CD8-positive, alpha-beta memory T cell (primary cell): ENCODE measurements at regions not wholly inside any gene's neighbourhood (a gene's known extent, or its start where the extent isn't known, plus 50 kb on each side); places are given as distances from the start of the nearest gene placed in this dataset.

Experiments used
- CTCF ChIA-PET: fragments of 350-600 bp; sonication (Branson Sonifier 250); formaldehyde crosslinking; loops from one replicate; lab custom pipeline; 2021; ENCODE audit warnings: antibody characterized with exemption; lab: Charles Lee
- POLR2A ChIA-PET: fragments of 350-600 bp; sonication (Branson Sonifier 250); formaldehyde crosslinking; loops from one replicate; lab custom pipeline; 2021; ENCODE audit warnings: antibody characterized with exemption; lab: Charles Lee
- DNase-seq, 5 donors: peaks; one replicate each; pipeline versions ENCODE4 v3.0.0 to v3.0.0-alpha.2; 2020 to 2022; ENCODE audit warnings: mixed read lengths in 1 of 5
- H3K27ac ChIP-seq: one replicate; pipeline ENCODE4 v1.7.0; 2013; ENCODE audit warnings: low read depth, mild to moderate bottlenecking, low read length, moderate library complexity
- H3K27me3 ChIP-seq: 2 replicates; pipeline ENCODE4 v1.7.0; 2013; ENCODE audit warnings: low read length, mild to moderate bottlenecking; ENCODE audit not compliant: insufficient read depth, poor library complexity, severe bottlenecking
- H3K36me3 ChIP-seq: 2 replicates; pipeline ENCODE4 v1.7.0; 2013; ENCODE audit warnings: mild to moderate bottlenecking, low read length, moderate library complexity; ENCODE audit not compliant: insufficient read depth
- H3K4me1 ChIP-seq: 2 replicates; pipeline ENCODE4 v1.7.0; 2013; ENCODE audit warnings: mild to moderate bottlenecking, low read length, moderate library complexity; ENCODE audit not compliant: insufficient read depth
- H3K4me3 ChIP-seq: 2 replicates; pipeline ENCODE4 v1.7.0; 2013; ENCODE audit warnings: mild to moderate bottlenecking, low read length
- H3K9me3 ChIP-seq: 2 replicates; pipeline ENCODE4 v1.7.0; 2013; ENCODE audit warnings: mild to moderate bottlenecking, low read length
- H3K27ac Mint-ChIP-seq, 8 donors: one replicate each; pipeline ENCODE4 v1.8.0; 2020 to 2021; ENCODE audit warnings: mixed read lengths in 8 of 8, mild to moderate bottlenecking in 6 of 8, inconsistent platforms in 3 of 8, moderate library complexity in 3 of 8
- H3K27me3 Mint-ChIP-seq, 2 donors: one replicate each; pipeline ENCODE4 v1.8.0; 2020 to 2021; ENCODE audit warnings: mixed read lengths in 2 of 2, mild to moderate bottlenecking in 1 of 2, moderate library complexity in 1 of 2
- H3K36me3 Mint-ChIP-seq, 3 donors: one replicate each; pipeline ENCODE4 v1.8.0; 2020 to 2021; ENCODE audit warnings: mixed read lengths in 3 of 3, inconsistent platforms in 1 of 3, mild to moderate bottlenecking in 1 of 3
- H3K4me1 Mint-ChIP-seq, 3 donors: one replicate each; pipeline ENCODE4 v1.8.0; 2020 to 2021; ENCODE audit warnings: mixed read lengths in 3 of 3, inconsistent platforms in 1 of 3, mild to moderate bottlenecking in 1 of 3
- H3K4me3 Mint-ChIP-seq, 7 donors: one replicate each; pipeline ENCODE4 v1.8.0; 2020 to 2021; ENCODE audit warnings: mixed read lengths in 7 of 7, mild to moderate bottlenecking in 6 of 7, moderate library complexity in 4 of 7, inconsistent platforms in 2 of 7
- H3K9me3 Mint-ChIP-seq, 5 donors: one replicate each; pipeline ENCODE4 v1.8.0; 2020 to 2022; ENCODE audit warnings: mixed read lengths in 5 of 5, mild to moderate bottlenecking in 3 of 5, moderate library complexity in 2 of 5, inconsistent platforms in 1 of 5

GRCh38 chr9:115923410-115923809, 230.2 kb upstream of the PAPPA start:
- Mint-ChIP-seq H3K36me3 (no peaks in the 10 kb centered on the region), H3K27me3 (no peaks in the 10 kb centered on the region), H3K9me3 (peaks cover 0 to 8% (median 4%) of the 10 kb centered on the region in 5 donors), H3K4me3 (no peak overlapping the region), H3K4me1 (no peaks in the 10 kb centered on the region), H3K27ac (no peak overlapping the region)
- Histone ChIP-seq H3K36me3 (no peaks in the 10 kb centered on the region), H3K27ac (no peak overlapping the region), H3K4me1 (no peaks in the 10 kb centered on the region), H3K4me3 (no peak overlapping the region), H3K9me3 (no peaks in the 10 kb centered on the region), H3K27me3 (no peaks in the 10 kb centered on the region)
- POLR2A ChIA-PET, result no interaction called here
- CTCF ChIA-PET, result no interaction called here
- DNase-seq, result no peak

GRCh38 chr9:115923903-115924668, 229.5 kb upstream of the PAPPA start:
- no peaks in the 10 kb centered on the region for H3K36me3 Mint-ChIP-seq
- no peaks in the 10 kb centered on the region for H3K36me3 ChIP-seq
- peaks cover 0 to 8% (median 4%) of the 10 kb centered on the region in 5 donors for H3K9me3 Mint-ChIP-seq
- H3K4me3 Mint-ChIP-seq, result no peak overlapping the region
- H3K4me1 ChIP-seq, result no peaks in the 10 kb centered on the region
- H3K27me3 ChIP-seq, result no peaks in the 10 kb centered on the region
- no peak overlapping the region for H3K4me3 ChIP-seq
- H3K27ac ChIP-seq, result no peak overlapping the region
- ChIA-PET POLR2A (no interaction called here), CTCF (no interaction called here)
- H3K27ac Mint-ChIP-seq, result no peak overlapping the region
- no peak for DNase-seq
- H3K27me3 Mint-ChIP-seq, result no peaks in the 10 kb centered on the region
- H3K9me3 ChIP-seq, result no peaks in the 10 kb centered on the region
- no peaks in the 10 kb centered on the region for H3K4me1 Mint-ChIP-seq

- ChIA-PET POLR2A (no interaction called here), CTCF (no interaction called here)
- DNase-seq, result no peak
- Mint-ChIP-seq H3K9me3 (peaks cover 0 to 8% (median 4%) of the 10 kb centered on the region in 5 donors), H3K36me3 (no peaks in the 10 kb centered on the region), H3K4me3 (no peak overlapping the region), H3K4me1 (no peaks in the 10 kb centered on the region), H3K27ac (no peak overlapping the region), H3K27me3 (no peaks in the 10 kb centered on the region)
- Histone ChIP-seq H3K36me3 (no peaks in the 10 kb centered on the region), H3K9me3 (no peaks in the 10 kb centered on the region), H3K27me3 (no peaks in the 10 kb centered on the region), H3K4me1 (no peaks in the 10 kb centered on the region), H3K4me3 (no peak overlapping the region), H3K27ac (no peak overlapping the region)
Observed at GRCh38 chr9:115924669-115924987, 229.0 kb upstream of the PAPPA start.

GRCh38 chr9:115925424-115925823, 228.2 kb upstream of the PAPPA start:
- ChIA-PET CTCF (no interaction called here), POLR2A (no interaction called here)
- Mint-ChIP-seq H3K4me1 (no peaks in the 10 kb centered on the region), H3K27ac (no peak overlapping the region), H3K36me3 (no peaks in the 10 kb centered on the region), H3K4me3 (no peak overlapping the region), H3K27me3 (no peaks in the 10 kb centered on the region), H3K9me3 (peaks cover 0 to 8% (median 4%) of the 10 kb centered on the region in 5 donors)
- no peaks in the 10 kb centered on the region for H3K27me3 ChIP-seq
- H3K36me3 ChIP-seq, result no peaks in the 10 kb centered on the region
- no peak overlapping the region for H3K27ac ChIP-seq
- no peak for DNase-seq
- no peaks in the 10 kb centered on the region for H3K4me1 ChIP-seq
- H3K4me3 ChIP-seq, result no peak overlapping the region
- no peaks in the 10 kb centered on the region for H3K9me3 ChIP-seq

- no peaks in the 10 kb centered on the region for H3K9me3 ChIP-seq
- no peaks in the 10 kb centered on the region for H3K27me3 Mint-ChIP-seq
- peaks cover 0 to 8% (median 2%) of the 10 kb centered on the region in 5 donors for H3K9me3 Mint-ChIP-seq
- no peaks in the 10 kb centered on the region for H3K36me3 ChIP-seq
- no peaks in the 10 kb centered on the region for H3K36me3 Mint-ChIP-seq
- ChIA-PET CTCF (no interaction called here), POLR2A (no interaction called here)
- no peak overlapping the region for H3K27ac ChIP-seq
- H3K4me3 Mint-ChIP-seq, result no peak overlapping the region
- no peaks in the 10 kb centered on the region for H3K4me1 ChIP-seq
- no peak for DNase-seq
- no peak overlapping the region for H3K27ac Mint-ChIP-seq
- H3K4me3 ChIP-seq, result no peak overlapping the region
- H3K27me3 ChIP-seq, result no peaks in the 10 kb centered on the region
- H3K4me1 Mint-ChIP-seq, result no peaks in the 10 kb centered on the region
Observed at GRCh38 chr9:115930472-115930871, 223.1 kb upstream of the PAPPA start.

GRCh38 chr9:115938479-115938878, 215.1 kb upstream of the PAPPA start:
- H3K4me1 Mint-ChIP-seq, result no peaks in the 10 kb centered on the region
- H3K4me3 ChIP-seq, result no peak overlapping the region
- no peaks in the 10 kb centered on the region for H3K27me3 Mint-ChIP-seq
- no peaks in the 10 kb centered on the region for H3K4me1 ChIP-seq
- no peaks in the 10 kb centered on the region for H3K36me3 Mint-ChIP-seq
- DNase-seq, result no peak
- H3K9me3 Mint-ChIP-seq, result peaks cover 0 to 5% (median 0%) of the 10 kb centered on the region in 5 donors
- ChIA-PET CTCF (no interaction called here), POLR2A (no interaction called here)
- H3K27ac ChIP-seq, result no peak overlapping the region
- H3K27ac Mint-ChIP-seq, result no peak overlapping the region
- H3K36me3 ChIP-seq, result no peaks in the 10 kb centered on the region
- H3K4me3 Mint-ChIP-seq, result no peak overlapping the region
- H3K27me3 ChIP-seq, result no peaks in the 10 kb centered on the region
- H3K9me3 ChIP-seq, result no peaks in the 10 kb centered on the region

GRCh38 chr9:115939065-115939765, 214.4 kb upstream of the PAPPA start:
- Histone ChIP-seq H3K27me3 (no peaks in the 10 kb centered on the region), H3K4me3 (no peak overlapping the region), H3K27ac (no peak overlapping the region), H3K36me3 (no peaks in the 10 kb centered on the region), H3K9me3 (no peaks in the 10 kb centered on the region), H3K4me1 (no peaks in the 10 kb centered on the region)
- Mint-ChIP-seq H3K4me1 (no peaks in the 10 kb centered on the region), H3K27me3 (no peaks in the 10 kb centered on the region), H3K9me3 (peaks cover 0 to 5% (median 0%) of the 10 kb centered on the region in 5 donors), H3K4me3 (no peak overlapping the region), H3K27ac (no peak overlapping the region), H3K36me3 (no peaks in the 10 kb centered on the region)
- CTCF ChIA-PET, result no interaction called here
- POLR2A ChIA-PET, result no interaction called here
- no peak for DNase-seq

GRCh38 chr9:115941561-115942315, 211.9 kb upstream of the PAPPA start:
- no peaks in the 10 kb centered on the region for H3K27me3 Mint-ChIP-seq
- Histone ChIP-seq H3K9me3 (no peaks in the 10 kb centered on the region), H3K27me3 (no peaks in the 10 kb centered on the region), H3K27ac (no peak overlapping the region), H3K4me3 (no peak overlapping the region), H3K4me1 (no peaks in the 10 kb centered on the region), H3K36me3 (no peaks in the 10 kb centered on the region)
- no peak overlapping the region for H3K4me3 Mint-ChIP-seq
- ChIA-PET POLR2A (no interaction called here), CTCF (interaction anchor here (1.3 kb wide), 1 partner anchor 26 kb away, joined by 3 read pairs; no protein-coding TSS in a partner anchor)
- H3K9me3 Mint-ChIP-seq, result peaks cover 0 to 5% (median 0%) of the 10 kb centered on the region in 5 donors
- no peak overlapping the region for H3K27ac Mint-ChIP-seq
- no peak for DNase-seq
- H3K4me1 Mint-ChIP-seq, result no peaks in the 10 kb centered on the region
- H3K36me3 Mint-ChIP-seq, result no peaks in the 10 kb centered on the region
